ENCODE measurements at regions not wholly inside any gene's neighbourhood (a gene's known extent, or its start where the extent isn't known, plus 50 kb on each side); places are given as distances from the start of the nearest gene placed in this dataset.

DNA sequence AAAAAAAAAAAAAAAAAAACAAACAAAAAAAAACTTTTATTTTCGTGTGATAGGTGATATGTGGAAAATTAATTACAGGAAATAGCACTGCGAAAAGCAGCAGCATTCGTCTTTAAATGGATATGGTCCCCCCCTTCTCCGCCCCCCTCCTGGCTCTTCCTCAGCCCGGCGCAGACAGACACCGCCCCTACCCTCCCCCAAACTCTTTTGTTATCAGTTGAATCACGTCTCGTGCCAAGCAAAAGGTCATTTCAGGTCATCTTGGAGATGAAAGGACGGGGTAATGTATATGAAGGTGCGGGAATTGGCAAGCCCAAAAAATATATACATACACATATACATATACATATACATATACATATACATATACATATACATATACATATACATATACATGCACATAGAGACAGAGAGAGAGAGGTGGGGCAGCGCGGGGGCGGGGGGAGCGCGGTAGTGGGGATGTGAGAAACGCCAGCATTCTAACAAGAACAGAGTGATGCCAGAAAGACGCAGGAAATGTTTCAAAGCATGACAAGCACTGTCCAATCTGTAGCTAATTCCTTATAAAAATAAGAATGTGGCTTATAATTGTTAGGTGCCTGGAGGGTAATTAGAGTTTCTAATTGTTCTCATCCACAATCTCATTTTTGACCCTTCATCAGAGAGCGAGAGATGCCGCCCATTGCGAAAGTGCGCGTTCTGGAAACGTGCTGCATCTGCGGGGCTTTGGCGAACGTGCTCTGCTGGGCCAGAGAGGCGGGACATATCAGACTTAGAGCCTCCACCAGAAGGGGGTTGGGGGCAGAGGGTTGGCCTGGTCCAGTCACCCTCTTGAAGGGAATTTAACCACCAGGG, 214.5 kb upstream of the UBASH3B start:
- no peak overlapping the region for H3K4me3 Mint-ChIP-seq
- no peak overlapping the region for H3K27ac ChIP-seq

DNA sequence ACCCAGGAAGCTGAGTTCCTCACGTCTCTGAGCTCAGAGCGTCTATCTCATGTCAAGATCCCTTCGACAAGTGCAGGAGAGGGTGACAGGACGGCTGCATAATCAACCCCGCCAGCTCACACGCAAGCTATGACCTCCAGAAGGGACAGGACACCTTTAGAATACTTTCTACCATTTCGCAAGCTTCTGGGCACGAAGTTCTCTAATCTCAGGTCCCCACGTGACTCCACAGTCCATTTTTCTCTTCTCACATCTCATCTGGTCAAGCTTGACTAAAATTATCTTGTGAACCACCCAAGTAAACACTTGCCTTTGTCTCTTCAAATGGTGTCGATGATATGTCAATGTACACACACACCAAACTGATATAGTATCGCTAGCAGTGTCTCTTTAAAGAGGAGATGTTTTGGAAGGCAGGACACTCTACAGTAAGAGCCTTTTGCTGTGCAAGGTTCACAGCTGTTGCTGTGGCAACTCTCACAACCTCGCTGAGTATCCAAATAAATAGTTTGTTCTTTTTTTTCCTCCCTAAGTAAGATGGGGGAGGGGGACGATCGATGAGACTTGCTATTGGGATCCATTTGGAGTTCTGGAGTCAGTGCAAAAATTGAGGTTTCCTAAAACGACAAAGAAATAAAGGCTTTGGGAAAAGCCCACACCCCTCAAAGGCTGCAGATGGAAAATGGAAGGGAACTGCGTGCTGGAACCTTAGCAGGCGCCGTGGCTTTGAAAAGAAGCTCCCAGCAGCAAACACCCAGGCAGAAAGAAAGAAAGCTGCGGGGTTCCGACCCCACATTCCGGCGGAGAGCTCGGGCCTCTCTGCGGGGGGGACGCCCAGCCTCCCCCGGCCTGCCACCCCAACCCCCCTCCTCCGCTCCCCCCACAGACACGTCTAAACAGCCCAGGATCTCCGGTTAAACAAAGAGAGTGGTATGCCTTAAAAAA, 215.4 kb upstream of the UBASH3B start:
- peak overlapping the region; percentile 99 for H3K27ac Mint-ChIP-seq
- TF ChIP-seq CTCF (IDR thresholded peaks at IDR 0.05) = no peak
- TF ChIP-seq EZH2 (IDR thresholded peaks at IDR 0.05) = no peak
- TF ChIP-seq EZH2phosphoT487 (IDR thresholded peaks at IDR 0.05) = no peak
- H3K36me3 ChIP-seq = no peaks in the 10 kb centered on the region
- no peak overlapping the region for H3K4me3 Mint-ChIP-seq
- peaks cover 21% of the 10 kb centered on the region for H3K27me3 ChIP-seq
- no peaks in the 10 kb centered on the region for H4K20me1 ChIP-seq (ENCODE audit: low read depth)
- H3K4me1 ChIP-seq = peaks cover 18% of the 10 kb centered on the region
- H3F3A ChIP-seq (ENCODE audit: low read depth) = peaks cover 18% of the 10 kb centered on the region
- H3K4me3 ChIP-seq = peak overlapping the region; percentile 48
- no peaks in the 10 kb centered on the region for H3K36me3 Mint-ChIP-seq
- H3K4me1 Mint-ChIP-seq = peaks cover 18% of the 10 kb centered on the region
- no peak overlapping the region for H3K9ac ChIP-seq
- no peaks in the 10 kb centered on the region for H3K9me3 Mint-ChIP-seq
- no peaks in the 10 kb centered on the region for H3K27me3 Mint-ChIP-seq (ENCODE audit: insufficient read depth, low read depth)
- H3K79me2 ChIP-seq (ENCODE audit: low read depth) = no peaks in the 10 kb centered on the region
- peak overlapping the region; percentile 82 for H3K4me2 ChIP-seq
- peak; percentile 79 for DNase-seq (ENCODE audit: low spot score)
- peak overlapping the region; percentile 86 for H2AFZ ChIP-seq (replicated peaks)
- no peak overlapping the region for H3K27ac ChIP-seq
- no peaks in the 10 kb centered on the region for H3K9me3 ChIP-seq (ENCODE audit: low read depth)

More for the DNA sequence above, 214.5 kb upstream of the UBASH3B start:
- peaks cover 15% of the 10 kb centered on the region for H3K4me1 Mint-ChIP-seq
- no peak overlapping the region for H3K27ac Mint-ChIP-seq
- DNase-seq (ENCODE audit: low spot score) = peak; percentile 77
- Histone ChIP-seq H3K79me2 (ENCODE audit: low read depth) (no peaks in the 10 kb centered on the region), H3K27me3 (peaks cover 21% of the 10 kb centered on the region), H4K20me1 (ENCODE audit: low read depth) (no peaks in the 10 kb centered on the region), H3K4me1 (peaks cover 18% of the 10 kb centered on the region), H3K4me3 (peak overlapping the region; percentile 48), H3K4me2 (peak overlapping the region; percentile 82), H3K9me3 (ENCODE audit: low read depth) (no peaks in the 10 kb centered on the region), H3K9ac (no peak overlapping the region), H2AFZ (replicated peaks) (peak overlapping the region; percentile 86), H3F3A (ENCODE audit: low read depth) (peaks cover 18% of the 10 kb centered on the region), H3K36me3 (no peaks in the 10 kb centered on the region)
- TF ChIP-seq EZH2 (IDR thresholded peaks at IDR 0.05) (no peak), CTCF (IDR thresholded peaks at IDR 0.05) (no peak)
- no peaks in the 10 kb centered on the region for H3K36me3 Mint-ChIP-seq
- H3K27me3 Mint-ChIP-seq (ENCODE audit: insufficient read depth, low read depth) = no peaks in the 10 kb centered on the region
- H3K9me3 Mint-ChIP-seq = no peaks in the 10 kb centered on the region

DNA sequence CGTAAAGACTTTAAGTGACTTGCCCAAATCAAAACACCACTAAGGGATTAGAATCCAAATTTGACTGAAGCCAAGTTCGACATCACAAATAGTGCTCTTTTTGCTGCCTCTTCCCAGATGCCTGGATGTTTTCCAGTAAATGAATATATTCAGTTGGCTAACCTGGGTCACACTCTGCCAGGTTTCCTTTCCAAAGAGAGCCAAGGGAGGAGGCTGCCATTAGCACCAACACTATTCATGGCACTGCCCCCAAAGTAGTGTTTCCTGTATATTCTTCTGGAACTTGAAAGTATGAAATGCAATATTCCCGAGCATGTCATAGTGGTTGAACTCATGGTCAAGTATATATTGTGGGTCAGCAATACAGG, 219.3 kb upstream of the UBASH3B start:
- Histone ChIP-seq H3F3A (ENCODE audit: low read depth) (peaks cover 5% of the 10 kb centered on the region), H2AFZ (replicated peaks) (no peak overlapping the region), H4K20me1 (ENCODE audit: low read depth) (no peaks in the 10 kb centered on the region), H3K27me3 (peaks cover 5% of the 10 kb centered on the region), H3K4me1 (peaks cover 16% of the 10 kb centered on the region), H3K36me3 (no peaks in the 10 kb centered on the region), H3K4me3 (no peak overlapping the region), H3K79me2 (ENCODE audit: low read depth) (no peaks in the 10 kb centered on the region), H3K9ac (no peak overlapping the region), H3K4me2 (no peak overlapping the region), H3K27ac (no peak overlapping the region), H3K9me3 (ENCODE audit: low read depth) (no peaks in the 10 kb centered on the region)
- no peaks in the 10 kb centered on the region for H3K36me3 Mint-ChIP-seq
- no peak overlapping the region for H3K4me3 Mint-ChIP-seq
- DNase-seq (ENCODE audit: low spot score) = no peak
- H3K27me3 Mint-ChIP-seq (ENCODE audit: insufficient read depth, low read depth) = no peaks in the 10 kb centered on the region
- no peak overlapping the region for H3K27ac Mint-ChIP-seq
- H3K4me1 Mint-ChIP-seq = peaks cover 25% of the 10 kb centered on the region
- no peaks in the 10 kb centered on the region for H3K9me3 Mint-ChIP-seq
- no peak for TF ChIP-seq EZH2 (IDR thresholded peaks at IDR 0.05)
- no peak for TF ChIP-seq CTCF (IDR thresholded peaks at IDR 0.05)
- TF ChIP-seq EZH2phosphoT487 (IDR thresholded peaks at IDR 0.05) = no peak
